Uterus (tissue), 2 donors: ENCODE measurements at regions not wholly inside any gene's neighbourhood (a gene's known extent, or its start where the extent isn't known, plus 50 kb on each side); places are given as distances from the start of the nearest gene placed in this dataset.

Experiments used
- POLR2A ChIP-seq, 2 donors: fragments of 450-650 bp; IDR thresholded peaks; one replicate each; pipeline ENCODE4 v1.6.1; 2016; ENCODE audit warnings: antibody characterized with exemption in 2 of 2, mild to moderate bottlenecking in 1 of 2, moderate library complexity in 1 of 2
- TF ChIP-seq, protein P1 (sequence below), 4 experiments: fragments of 200-600 bp in 2 of 4; fragments of 450-650 bp in 2 of 4; sonication (generic) in 2 of 4; IDR thresholded peaks; one replicate each; pipeline ENCODE4 v1.5.1; 2016 to 2019; ENCODE audit warnings: antibody characterized with exemption in 4 of 4, mild to moderate bottlenecking in 2 of 4, moderate library complexity in 1 of 4

DNA sequence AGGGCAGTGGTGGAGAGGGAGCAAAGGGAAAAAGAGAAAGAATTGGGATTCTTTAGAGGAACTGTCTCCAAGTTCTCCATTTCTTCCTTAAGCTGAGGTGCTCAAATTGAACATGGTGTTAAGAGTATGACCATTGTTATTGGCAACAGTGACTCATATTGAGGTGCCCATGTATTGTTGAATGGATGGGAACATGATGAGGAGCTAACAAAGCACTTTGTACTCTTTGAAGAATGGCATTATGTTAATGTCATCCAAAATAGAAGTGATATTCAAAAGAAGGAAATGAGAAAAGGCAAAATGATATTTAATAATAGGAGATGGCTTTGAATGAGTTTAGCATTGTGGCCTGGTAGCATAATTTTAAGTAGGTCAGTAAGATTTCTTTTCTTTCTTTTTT, 261.1 kb downstream of the QKI start:
- TF ChIP-seq POLR2A (IDR thresholded peaks at IDR 0.05), result no peak
- TF ChIP-seq, protein P1, sequence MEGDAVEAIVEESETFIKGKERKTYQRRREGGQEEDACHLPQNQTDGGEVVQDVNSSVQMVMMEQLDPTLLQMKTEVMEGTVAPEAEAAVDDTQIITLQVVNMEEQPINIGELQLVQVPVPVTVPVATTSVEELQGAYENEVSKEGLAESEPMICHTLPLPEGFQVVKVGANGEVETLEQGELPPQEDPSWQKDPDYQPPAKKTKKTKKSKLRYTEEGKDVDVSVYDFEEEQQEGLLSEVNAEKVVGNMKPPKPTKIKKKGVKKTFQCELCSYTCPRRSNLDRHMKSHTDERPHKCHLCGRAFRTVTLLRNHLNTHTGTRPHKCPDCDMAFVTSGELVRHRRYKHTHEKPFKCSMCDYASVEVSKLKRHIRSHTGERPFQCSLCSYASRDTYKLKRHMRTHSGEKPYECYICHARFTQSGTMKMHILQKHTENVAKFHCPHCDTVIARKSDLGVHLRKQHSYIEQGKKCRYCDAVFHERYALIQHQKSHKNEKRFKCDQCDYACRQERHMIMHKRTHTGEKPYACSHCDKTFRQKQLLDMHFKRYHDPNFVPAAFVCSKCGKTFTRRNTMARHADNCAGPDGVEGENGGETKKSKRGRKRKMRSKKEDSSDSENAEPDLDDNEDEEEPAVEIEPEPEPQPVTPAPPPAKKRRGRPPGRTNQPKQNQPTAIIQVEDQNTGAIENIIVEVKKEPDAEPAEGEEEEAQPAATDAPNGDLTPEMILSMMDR (IDR thresholded peaks at IDR 0.05), result no peak
